K562 (cell line): ENCODE measurements at regions not wholly inside any gene's neighbourhood (a gene's known extent, or its start where the extent isn't known, plus 50 kb on each side); places are given as distances from the start of the nearest gene placed in this dataset.

ENCODE experiments used
- ATAC-seq: fragments of 200-7000 bp; cut with Tn5 transposase; 3 replicates; pipeline ENCODE4 v1.9.1; 2020; ENCODE audit warnings: moderate library complexity
- BruUV-seq: library from RNA; stranded (reverse); fragments of 400-500 nt; replicated peaks from 2 replicates; lab custom pipeline; 2021; lab: Mats Ljungman, UMichigan
- CTCF ChIA-PET: fragments of 300-600 bp; formaldehyde crosslinking; extraction: SDS; loops from one replicate; lab custom pipeline; 2021; ENCODE audit warnings: low intra/inter-chr PET ratio; lab: Yijun Ruan, JAX
- POLR2A ChIA-PET: fragments of 300-600, 350-650 bp; sonication (Branson Sonifier 250); formaldehyde crosslinking; extraction: SDS; loops from one replicate; lab custom pipeline; 2021; ENCODE audit warnings: antibody characterized with exemption, inconsistent platforms; lab: Yijun Ruan, JAX
- DNase-seq, 4 experiments: peaks; one replicate each; pipeline versions ENCODE4 v3.0.0 to v3.0.0-alpha.2; 2011 to 2018; ENCODE audit warnings: low spot score in 3 of 4, mixed read lengths in 3 of 4; ENCODE audit errors: extremely low read depth in 1 of 4
- FAIRE-seq: peaks from 2 replicates; lab custom pipeline; 2011; peaks lifted over from hg19 to GRCh38; lab: Jason Lieb, UNC
- H2AFZ ChIP-seq: 2 replicates; pipeline ENCODE4 v1.6.0; 2011; ENCODE audit warnings: low read depth, low read length, control low read depth, inconsistent platforms
- H3K27ac ChIP-seq: fragments of 200-600 bp; 3 replicates; pipeline ENCODE4 v1.8.0; 2011; ENCODE audit warnings: low read depth, mild to moderate bottlenecking, control low read depth, inconsistent platforms, low read length, moderate library complexity, mixed read lengths; ENCODE audit errors: extremely low read depth
- H3K27me3 ChIP-seq, 2 experiments: fragments of 300-600 bp in 1 of 2; 2 replicates in 1 of 2; 3 replicates in 1 of 2; pipeline versions ENCODE4 v1.6.0 to v1.8.0; 2011; ENCODE audit warnings: inconsistent platforms in 2 of 2, low read length in 2 of 2, mild to moderate bottlenecking in 1 of 2, mixed read lengths in 1 of 2, moderate library complexity in 1 of 2; ENCODE audit not compliant: control insufficient read depth in 2 of 2, insufficient read depth in 2 of 2
- H3K36me3 ChIP-seq: fragments of 300-600 bp; 3 replicates; pipeline ENCODE4 v1.8.0; 2011; ENCODE audit warnings: mild to moderate bottlenecking, low read length, inconsistent platforms; ENCODE audit not compliant: control insufficient read depth, insufficient read depth
- H3K4me1 ChIP-seq, 2 experiments: fragments of 200-600 bp in 1 of 2; replicated peaks in 1 of 2; 2 replicates in 1 of 2; 3 replicates in 1 of 2; pipeline versions ENCODE4 v1.5.1 to v1.8.0; 2011; ENCODE audit warnings: inconsistent platforms in 2 of 2, low read length in 2 of 2, mild to moderate bottlenecking in 1 of 2, mixed read lengths in 1 of 2, moderate library complexity in 1 of 2; ENCODE audit not compliant: control insufficient read depth in 2 of 2, insufficient read depth in 2 of 2
- H3K4me2 ChIP-seq: 2 replicates; pipeline ENCODE4 v1.6.1; 2011; ENCODE audit warnings: low read length, control low read depth, inconsistent platforms, mixed read lengths; ENCODE audit not compliant: insufficient read depth
- H3K4me3 ChIP-seq: fragments of 200-600 bp; sonication (generic), shearing (Covaris generic); 2 replicates; pipeline ENCODE4 v1.5.1; 2016; ENCODE audit warnings: control low read depth, inconsistent platforms
- H3K79me2 ChIP-seq: fragments of 200-600 bp; 3 replicates; pipeline ENCODE4 v1.8.0; 2011; ENCODE audit warnings: low read length, inconsistent platforms; ENCODE audit not compliant: control insufficient read depth, insufficient read depth
- H3K9ac ChIP-seq, 2 experiments: 2 replicates each; pipeline versions ENCODE4 v1.6.0 to v1.6.1; 2011; ENCODE audit warnings: low read depth in 2 of 2, low read length in 2 of 2, control low read depth in 1 of 2, inconsistent platforms in 1 of 2, mild to moderate bottlenecking in 1 of 2, mixed read lengths in 1 of 2; ENCODE audit not compliant: insufficient read depth in 1 of 2
- H3K9me1 ChIP-seq: one replicate; pipeline ENCODE4 v1.6.0; 2011; ENCODE audit warnings: inconsistent platforms, mild to moderate bottlenecking, low read length, moderate library complexity; ENCODE audit not compliant: control insufficient read depth, insufficient read depth
- H3K9me3 ChIP-seq: replicated peaks from 2 replicates; pipeline ENCODE4 v1.5.1; 2011; ENCODE audit warnings: low read depth, low read length, inconsistent platforms; ENCODE audit not compliant: control insufficient read depth, insufficient read depth
- H4K20me1 ChIP-seq: replicated peaks from 2 replicates; pipeline ENCODE4 v1.6.1; 2011; ENCODE audit warnings: low read length, inconsistent platforms, mixed read lengths; ENCODE audit not compliant: control insufficient read depth, insufficient read depth
- BCL6 ChIP-seq: fragments of 250-450 bp; sonication (Bioruptor Pico); IDR thresholded peaks from 2 replicates; pipeline ENCODE4 v1.4.0; 2020
- BRF1 ChIP-seq: IDR thresholded peaks from 3 replicates; pipeline ENCODE4 v1.6.1; 2011; ENCODE audit warnings: borderline replicate concordance, mild to moderate bottlenecking; ENCODE audit not compliant: insufficient read length; ENCODE audit errors: extremely low read depth
- C11orf30 ChIP-seq: fragments of 450-650 bp; IDR thresholded peaks from 2 replicates; pipeline ENCODE4 v1.6.1; 2016; ENCODE audit warnings: low read depth, mild to moderate bottlenecking
- EP400 ChIP-seq: fragments of 450-650 bp; IDR thresholded peaks from 2 replicates; pipeline ENCODE4 v1.6.1; 2017; ENCODE audit warnings: antibody characterized with exemption, mild to moderate bottlenecking, moderate library complexity
- GTF2E2 ChIP-seq: fragments of 200-800 bp; sonication (Bioruptor generic); IDR thresholded peaks from 2 replicates; pipeline ENCODE4 v1.6.1; 2016; ENCODE audit warnings: missing genetic modification characterization, missing compliant biosample characterization
- MAFG ChIP-seq: fragments of 450-650 bp; conservative IDR thresholded peaks from 2 replicates; pipeline ENCODE4 v1.6.1; 2016; ENCODE audit warnings: missing genetic modification characterization, missing compliant biosample characterization
- MAFK ChIP-seq: IDR thresholded peaks from 2 replicates; pipeline ENCODE4 v1.6.1; 2011; ENCODE audit warnings: low read length, improper control_type of control experiment
- MEF2A ChIP-seq: IDR thresholded peaks from 2 replicates; pipeline ENCODE4 v1.6.1; 2011; ENCODE audit warnings: low read depth, mild to moderate bottlenecking, low read length, moderate library complexity; ENCODE audit not compliant: control insufficient read depth
- PRMT5 ChIP-seq: sonication (generic); formaldehyde crosslinking; IDR thresholded peaks from 2 replicates; pipeline ENCODE4 v1.5.0; 2020; ENCODE audit warnings: missing genetic modification reagents
- ZNF316 ChIP-seq: fragments of 450-650 bp; IDR thresholded peaks from 2 replicates; pipeline ENCODE4 v1.6.1; 2016
- WGBS: fragments of 100-300 bp; shearing (Covaris generic); methylation state at CpG from one replicate; pipeline ENCODE4 v1.1.6; 2016; ENCODE audit warnings: low coverage, mixed read lengths; ENCODE audit not compliant: insufficient coverage; ENCODE audit errors: missing lambda C conversion rate; 5-methylcytosine and 5-hydroxymethylcytosine counted together
- in situ Hi-C: fragments of 300-500 bp; cut with MboI; formaldehyde crosslinking; loops from 4 replicates; pipeline ENCODE4 v1.15.0; 2018; ENCODE audit warnings: inconsistent platforms, mixed read lengths
- intact Hi-C: fragments of 100-400 bp; cut with micrococcal nuclease; formaldehyde crosslinking; loops from 2 replicates; pipeline ENCODE4 v1.14.2; 2022
- TF ChIP-seq, protein P1 (sequence below), 2 experiments: fragments of 150-350 bp in 1 of 2; IDR thresholded peaks; 2 replicates each; pipeline ENCODE4 v1.6.1; 2012 to 2016; ENCODE audit warnings: low read depth in 2 of 2, low read length in 2 of 2, mild to moderate bottlenecking in 1 of 2, moderate library complexity in 1 of 2
- TF ChIP-seq, protein P2 (sequence below): fragments of 250-450 bp; sonication (Bioruptor Pico); IDR thresholded peaks from 2 replicates; pipeline ENCODE4 v1.8.0; 2021; ENCODE audit warnings: moderate library complexity, mild to moderate bottlenecking, inconsistent platforms

DNA sequence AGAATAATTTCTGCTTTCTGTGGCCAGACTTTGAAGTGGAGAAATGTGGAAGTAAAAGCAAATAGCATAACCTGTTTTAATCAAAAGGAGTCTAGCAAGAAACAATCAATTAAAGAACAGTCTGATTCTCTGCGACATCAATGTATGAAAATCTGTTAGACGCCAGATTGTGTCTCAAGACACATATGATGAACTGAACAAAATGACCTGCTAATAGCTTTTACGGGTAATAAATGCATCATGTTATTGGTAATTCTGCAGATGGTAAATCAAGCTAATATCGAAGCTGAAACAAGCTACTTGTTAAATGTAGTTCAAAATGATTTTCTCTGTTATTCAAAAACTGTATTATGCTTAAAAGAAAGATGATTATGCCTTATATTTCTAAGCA, 208.5 kb upstream of the FIGN start:
- TF ChIP-seq BRF1 (no peak), PRMT5 (CRISPR knock-in tag) (no peak)
- TF ChIP-seq, all 486 proteins: peak for 0
- Histone ChIP-seq H3K27me3 (no peaks in the 10 kb centered on the region), H3K9me3 (no peaks in the 10 kb centered on the region; the same call in none of the 2 replicates), H3K4me3 (no peak overlapping the region), H3K79me2 (no peaks in the 10 kb centered on the region), H3K9me1 (no peaks in the 10 kb centered on the region), H3K4me1 (no peaks in the 10 kb centered on the region), H3K27ac (no peak overlapping the region), H2AFZ (no peak overlapping the region), H4K20me1 (no peaks in the 10 kb centered on the region), H3K9ac (no peak overlapping the region), H3K36me3 (no peaks in the 10 kb centered on the region), H3K4me2 (no peak overlapping the region)
- DNase-seq (no peak), ATAC-seq (no peak), FAIRE-seq (no peak)
- WGBS: 0% methylated on average over 4 of the region's 4 CpGs
- BruUV-seq: no TSS peak
- POLR2A ChIA-PET: no interaction called here
- CTCF ChIA-PET: no interaction called here
- in situ Hi-C loops: no loop called here
- intact Hi-C loops: no loop called here

DNA sequence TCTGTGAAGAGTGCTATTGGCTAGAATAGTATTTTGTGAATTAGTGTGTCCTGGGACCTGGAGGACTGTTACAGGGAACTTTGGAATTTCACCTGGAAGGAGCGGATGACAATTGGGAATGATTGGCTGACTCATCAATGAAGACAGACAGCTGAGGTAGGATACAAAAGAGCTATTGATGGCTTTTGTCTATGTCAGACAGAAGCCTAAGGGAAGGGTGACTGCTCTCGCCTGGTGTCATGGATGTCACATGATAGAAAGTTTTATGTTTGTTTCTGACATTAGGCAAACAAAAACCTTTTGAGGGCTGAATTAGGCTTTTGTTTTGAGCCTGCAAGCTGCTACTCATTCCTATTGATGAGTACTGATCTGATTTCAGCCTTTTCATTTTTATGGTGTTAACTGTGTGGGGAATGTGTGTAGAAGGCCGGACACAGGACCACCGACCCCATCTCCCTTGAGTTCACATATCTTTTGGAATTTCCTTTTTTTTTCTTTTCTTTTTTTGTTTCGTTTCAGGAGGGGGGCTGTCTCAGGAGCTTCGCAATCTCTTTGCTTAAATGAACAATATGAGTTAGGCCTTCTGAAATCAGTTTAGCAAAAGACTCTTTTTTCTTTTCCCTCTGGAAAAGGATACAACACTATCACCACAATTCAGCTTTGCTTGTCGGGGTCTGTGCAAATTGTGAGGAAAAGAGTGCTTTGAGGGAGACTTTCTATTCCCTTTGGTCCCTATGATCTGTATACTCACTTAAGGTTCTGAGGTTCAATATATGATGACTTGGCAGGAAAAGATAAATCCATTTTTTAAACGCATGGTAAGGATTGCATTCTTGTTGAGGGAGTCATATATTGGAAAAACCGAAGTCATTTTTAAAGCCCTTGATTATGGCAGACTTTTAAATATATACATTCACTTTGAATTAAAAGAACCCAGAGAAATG, 207.9 kb upstream of the FIGN start:
- Histone ChIP-seq H4K20me1 (no peaks in the 10 kb centered on the region), H3K36me3 (no peaks in the 10 kb centered on the region), H3K4me3 (no peak overlapping the region), H3K9ac (no peak overlapping the region), H3K9me3 (no peaks in the 10 kb centered on the region; the same call in none of the 2 replicates), H3K79me2 (no peaks in the 10 kb centered on the region), H3K4me2 (no peak overlapping the region), H3K4me1 (no peaks in the 10 kb centered on the region), H3K27me3 (no peaks in the 10 kb centered on the region), H2AFZ (no peak overlapping the region), H3K27ac (no peak overlapping the region), H3K9me1 (no peaks in the 10 kb centered on the region)
- FAIRE-seq (no peak), DNase-seq (no peak), ATAC-seq (no peak)
- intact Hi-C loops (no loop called here), in situ Hi-C loops (no loop called here)
- BruUV-seq: no TSS peak
- ChIA-PET CTCF (no interaction called here), POLR2A (no interaction called here)
- 1% methylated on average over 9 of the region's 9 CpGs for WGBS
- TF ChIP-seq MAFK (peak; percentile 24; the same call in 1 of the 2 replicates), MAFG (tag) (0 out of 2 replicates have a peak, but pooled peaks have one; percentile 15), MEF2A (no peak), ZNF316 (peak; percentile 25; the same call in 1 of the 2 replicates), C11orf30 (peak; percentile 4; the same call in 1 of the 2 replicates), EP400 (no peak), BCL6 (no peak), GTF2E2 (tag) (no peak)
- TF ChIP-seq, protein P1, sequence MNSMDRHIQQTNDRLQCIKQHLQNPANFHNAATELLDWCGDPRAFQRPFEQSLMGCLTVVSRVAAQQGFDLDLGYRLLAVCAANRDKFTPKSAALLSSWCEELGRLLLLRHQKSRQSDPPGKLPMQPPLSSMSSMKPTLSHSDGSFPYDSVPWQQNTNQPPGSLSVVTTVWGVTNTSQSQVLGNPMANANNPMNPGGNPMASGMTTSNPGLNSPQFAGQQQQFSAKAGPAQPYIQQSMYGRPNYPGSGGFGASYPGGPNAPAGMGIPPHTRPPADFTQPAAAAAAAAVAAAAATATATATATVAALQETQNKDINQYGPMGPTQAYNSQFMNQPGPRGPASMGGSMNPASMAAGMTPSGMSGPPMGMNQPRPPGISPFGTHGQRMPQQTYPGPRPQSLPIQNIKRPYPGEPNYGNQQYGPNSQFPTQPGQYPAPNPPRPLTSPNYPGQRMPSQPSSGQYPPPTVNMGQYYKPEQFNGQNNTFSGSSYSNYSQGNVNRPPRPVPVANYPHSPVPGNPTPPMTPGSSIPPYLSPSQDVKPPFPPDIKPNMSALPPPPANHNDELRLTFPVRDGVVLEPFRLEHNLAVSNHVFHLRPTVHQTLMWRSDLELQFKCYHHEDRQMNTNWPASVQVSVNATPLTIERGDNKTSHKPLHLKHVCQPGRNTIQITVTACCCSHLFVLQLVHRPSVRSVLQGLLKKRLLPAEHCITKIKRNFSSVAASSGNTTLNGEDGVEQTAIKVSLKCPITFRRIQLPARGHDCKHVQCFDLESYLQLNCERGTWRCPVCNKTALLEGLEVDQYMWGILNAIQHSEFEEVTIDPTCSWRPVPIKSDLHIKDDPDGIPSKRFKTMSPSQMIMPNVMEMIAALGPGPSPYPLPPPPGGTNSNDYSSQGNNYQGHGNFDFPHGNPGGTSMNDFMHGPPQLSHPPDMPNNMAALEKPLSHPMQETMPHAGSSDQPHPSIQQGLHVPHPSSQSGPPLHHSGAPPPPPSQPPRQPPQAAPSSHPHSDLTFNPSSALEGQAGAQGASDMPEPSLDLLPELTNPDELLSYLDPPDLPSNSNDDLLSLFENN (IDR thresholded peaks at IDR 0.05; ENCODE audit: low read depth in 2 of 2, low read length in 2 of 2): no peak
- TF ChIP-seq, protein P2, sequence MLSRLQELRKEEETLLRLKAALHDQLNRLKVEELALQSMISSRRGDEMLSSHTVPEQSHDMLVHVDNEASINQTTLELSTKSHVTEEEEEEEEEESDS: no peak
